ENCODE measurements at regions not wholly inside any gene's neighbourhood (a gene's known extent, or its start where the extent isn't known, plus 50 kb on each side); places are given as distances from the start of the nearest gene placed in this dataset.

GRCh38 chr1:68291688-68292384, 59.5 kb upstream of the WLS start (continued):
- TF ChIP-seq AFF1 (IDR thresholded peaks at IDR 0.05; ENCODE audit: low read depth in 1 of 2, partially characterized antibody in 2 of 2) = peak in 1 of 2 experiments; percentile 26
- peak; percentile 67; the same call in 1 of the 2 replicates for TF ChIP-seq ZNF644 (tag; IDR thresholded peaks at IDR 0.05; ENCODE audit: low read depth)
- TF ChIP-seq ATF7 (IDR thresholded peaks at IDR 0.05) = peak; percentile 90
- TF ChIP-seq ZNF197 (CRISPR knock-in tag; IDR thresholded peaks at IDR 0.05; ENCODE audit: low read depth) = 0 out of 2 replicates have a peak, but pooled peaks have one; percentile 47
- no peak for TF ChIP-seq ATF1 (CRISPR knock-in tag; IDR thresholded peaks at IDR 0.05)
- TF ChIP-seq ATF1 (tag; IDR thresholded peaks at IDR 0.05) = peak; percentile 50; the same call in 1 of the 2 replicates
- TF ChIP-seq ZEB2 (IDR thresholded peaks at IDR 0.05) = peak; percentile 58; the same call in 1 of the 2 replicates
- TF ChIP-seq ZNF778 (CRISPR knock-in tag; IDR thresholded peaks at IDR 0.05) = no peak
- TF ChIP-seq TCF7 (IDR thresholded peaks at IDR 0.05; ENCODE audit: borderline replicate concordance) = no peak
- TF ChIP-seq TARDBP (IDR thresholded peaks at IDR 0.05) = no peak
- no peak for TF ChIP-seq ELK1 (CRISPR knock-in tag; IDR thresholded peaks at IDR 0.05)
- TF ChIP-seq CTBP1 (IDR thresholded peaks at IDR 0.05; ENCODE audit: borderline replicate concordance) = peak; percentile 76
- peak; percentile 23 for TF ChIP-seq TAF9B (IDR thresholded peaks at IDR 0.05; ENCODE audit: partially characterized antibody)
- peak; percentile 87 for TF ChIP-seq DPF2 (IDR thresholded peaks at IDR 0.05)
- peak; percentile 92 for TF ChIP-seq MAFK (IDR thresholded peaks at IDR 0.05; ENCODE audit: low read length)
- peak; percentile 79 for TF ChIP-seq KLF16 (IDR thresholded peaks at IDR 0.05)
- TF ChIP-seq ZNF639 (CRISPR knock-in tag; conservative IDR thresholded peaks at IDR 0.05 in 1 of 2, IDR thresholded peaks at IDR 0.05 in 1 of 2) = 0 out of 4 replicates have a peak, but pooled peaks of 1 of the 2 experiments have one; percentile 24
- peak; percentile 73 for TF ChIP-seq MTA2 (IDR thresholded peaks at IDR 0.05; ENCODE audit: low read depth)
- peak; percentile 45; the same call in 1 of the 2 replicates for TF ChIP-seq CEBPG (CRISPR knock-in tag; IDR thresholded peaks at IDR 0.05)
- TF ChIP-seq CEBPG (tag; conservative IDR thresholded peaks at IDR 0.05 in 1 of 2, IDR thresholded peaks at IDR 0.05 in 1 of 2) = peak; percentile 62 to 88
- TF ChIP-seq KAT8 (IDR thresholded peaks at IDR 0.05; ENCODE audit: low read depth) = no peak
- TF ChIP-seq MECOM (CRISPR knock-in tag; IDR thresholded peaks at IDR 0.05) = peak; percentile 66; the same call in 1 of the 2 replicates
- no peak for TF ChIP-seq CCNT2 (IDR thresholded peaks at IDR 0.05; ENCODE audit: borderline replicate concordance, extremely low read depth, insufficient read length, low read depth, low read length)
- peak; percentile 47; the same call in 1 of the 2 replicates for TF ChIP-seq STAT5A (IDR thresholded peaks at IDR 0.05; ENCODE audit: borderline replicate concordance, low read length)
- peak; percentile 74 for TF ChIP-seq LCOR (CRISPR knock-in tag; IDR thresholded peaks at IDR 0.05)
